ENCODE measurements at regions not wholly inside any gene's neighbourhood (a gene's known extent, or its start where the extent isn't known, plus 50 kb on each side); places are given as distances from the start of the nearest gene placed in this dataset.

- Histone ChIP-seq H3K27ac (ENCODE audit: extremely low read depth, low read depth, low read length) (no peak overlapping the region), H3K36me3 (ENCODE audit: control insufficient read depth in 2 of 2, insufficient read depth in 1 of 2, low read length in 2 of 2) (no peaks in the 10 kb centered on the region), H3K4me1 (ENCODE audit: control insufficient read depth, insufficient read depth, low read length) (no peaks in the 10 kb centered on the region), H3K4me3 (ENCODE audit: low read depth, low read length) (no peak overlapping the region), H3K9me3 (ENCODE audit: control insufficient read depth, insufficient read depth, low read depth, low read length) (no peaks in the 10 kb centered on the region)
- ChIA-PET POLR2A (no interaction called here), CTCF (no interaction called here)
- TF ChIP-seq PBX3 (CRISPR knock-in tag; IDR thresholded peaks at IDR 0.05) (no peak), ZNF433 (tag by site-specific recombination; IDR thresholded peaks at IDR 0.05; ENCODE audit: low read depth) (no peak), ZNF558 (tag by site-specific recombination; IDR thresholded peaks at IDR 0.05) (no peak), ZNF416 (tag by site-specific recombination; IDR thresholded peaks at IDR 0.05) (no peak), ZBTB48 (tag by site-specific recombination; IDR thresholded peaks at IDR 0.05) (no peak), INSM2 (tag by site-specific recombination; IDR thresholded peaks at IDR 0.05) (no peak), KLF7 (tag by site-specific recombination; IDR thresholded peaks at IDR 0.05; ENCODE audit: borderline replicate concordance) (no peak), ZNF211 (tag by site-specific recombination; IDR thresholded peaks at IDR 0.05; ENCODE audit: low read depth) (no peak), ZNF341 (tag by site-specific recombination; IDR thresholded peaks at IDR 0.05; ENCODE audit: low read depth) (no peak), ZBTB1 (tag by site-specific recombination; IDR thresholded peaks at IDR 0.05) (no peak), SP2 (tag by site-specific recombination; IDR thresholded peaks at IDR 0.05) (no peak), ZNF830 (tag by site-specific recombination; IDR thresholded peaks at IDR 0.05; ENCODE audit: low read depth) (no peak), ZBTB26 (tag by site-specific recombination; optimal IDR thresholded peaks at IDR 0.05) (no peak), SCRT1 (tag by site-specific recombination; IDR thresholded peaks at IDR 0.05; ENCODE audit: borderline replicate concordance) (no peak)
Observed at GRCh38 chrX:45859407-45859806, 658.7 kb upstream of the DIPK2B start.

GRCh38 chrX:45852884-45853283, 652.2 kb upstream of the DIPK2B start:
- H3K27ac ChIP-seq (ENCODE audit: extremely low read depth, low read depth, low read length) = no peak overlapping the region
- no peak for TF ChIP-seq ZNF580 (tag by site-specific recombination; IDR thresholded peaks at IDR 0.05)
- TF ChIP-seq ZNF157 (tag by site-specific recombination; IDR thresholded peaks at IDR 0.05) = no peak
- no peak for TF ChIP-seq ZNF701 (tag by site-specific recombination; IDR thresholded peaks at IDR 0.05)
- TF ChIP-seq SETDB1 (IDR thresholded peaks at IDR 0.05; ENCODE audit: insufficient read length, low read length) = no peak
- no peak for TF ChIP-seq ZNF274 (IDR thresholded peaks at IDR 0.05; ENCODE audit: low read length)
- no peak for TF ChIP-seq ZNF274 (tag by site-specific recombination; IDR thresholded peaks at IDR 0.05; ENCODE audit: borderline replicate concordance)
- no peak for TF ChIP-seq ZNF600 (tag by site-specific recombination; IDR thresholded peaks at IDR 0.05)
- no peak for TF ChIP-seq ZNF501 (tag by site-specific recombination; IDR thresholded peaks at IDR 0.05)
- no peak for TF ChIP-seq ZNF645 (tag by site-specific recombination; IDR thresholded peaks at IDR 0.05)
- no peak for TF ChIP-seq ZNF518A (tag by site-specific recombination; conservative IDR thresholded peaks at IDR 0.05; ENCODE audit: low read depth)
- TF ChIP-seq SP2 (tag by site-specific recombination; IDR thresholded peaks at IDR 0.05) = no peak
- no peak for TF ChIP-seq ZNF624 (tag by site-specific recombination; IDR thresholded peaks at IDR 0.05)
- TF ChIP-seq SCRT2 (tag by site-specific recombination; IDR thresholded peaks at IDR 0.05) = no peak
- TF ChIP-seq ZNF112 (tag by site-specific recombination; IDR thresholded peaks at IDR 0.05) = no peak

More at GRCh38 chrX:45852884-45853283, 652.2 kb upstream of the DIPK2B start:
- ChIA-PET POLR2A (no interaction called here), CTCF (interaction anchor here (0.6 kb wide), 1 partner anchor 519 kb away, joined by 3 read pairs; no protein-coding TSS in a partner anchor)
- Histone ChIP-seq H3K36me3 (ENCODE audit: control insufficient read depth in 2 of 2, insufficient read depth in 1 of 2, low read length in 2 of 2) (peaks cover 0 to 4% of the 10 kb centered on the region in 2 experiments; a peak in 1 of 3 replicates), H3K4me3 (ENCODE audit: low read depth, low read length) (no peak overlapping the region), H3K9me3 (ENCODE audit: control insufficient read depth, insufficient read depth, low read depth, low read length) (no peaks in the 10 kb centered on the region), H3K4me1 (ENCODE audit: control insufficient read depth, insufficient read depth, low read length) (no peaks in the 10 kb centered on the region)

Measured in HEK293 (cell line).